Loucy (cell line): ENCODE measurements at regions not wholly inside any gene's neighbourhood (a gene's known extent, or its start where the extent isn't known, plus 50 kb on each side); places are given as distances from the start of the nearest gene placed in this dataset.

ENCODE experiments used
- H2AFZ ChIP-seq: fragments of 200-600 bp; sonication (generic); 2 replicates; pipeline ENCODE4 v1.6.0; 2016; ENCODE audit warnings: antibody characterized with exemption, mild to moderate bottlenecking, low read length, moderate library complexity
- H3F3A ChIP-seq: fragments of 200-600 bp; 2 replicates; pipeline ENCODE4 v1.6.0; 2016; ENCODE audit warnings: antibody characterized with exemption, low read depth, mild to moderate bottlenecking
- H3K27me3 ChIP-seq: fragments of 200-600 bp; sonication (generic); 2 replicates; pipeline ENCODE4 v1.6.1; 2014; ENCODE audit warnings: low read length, mild to moderate bottlenecking; ENCODE audit not compliant: insufficient read depth, poor library complexity, severe bottlenecking
- H3K36me3 ChIP-seq: fragments of 200-600 bp; sonication (generic); 2 replicates; pipeline ENCODE4 v1.6.1; 2016; ENCODE audit warnings: low read length; ENCODE audit not compliant: insufficient read depth
- H3K4me1 ChIP-seq: fragments of 200-600 bp; sonication (generic); 2 replicates; pipeline ENCODE4 v1.5.1; 2014; ENCODE audit warnings: low read length, mild to moderate bottlenecking; ENCODE audit not compliant: insufficient read depth, poor library complexity, severe bottlenecking
- H3K4me2 ChIP-seq: fragments of 200-600 bp; sonication (generic); 2 replicates; pipeline ENCODE4 v1.6.0; 2014; ENCODE audit warnings: antibody characterized with exemption, low read length, low read depth, mild to moderate bottlenecking; ENCODE audit not compliant: poor library complexity, severe bottlenecking
- H3K4me3 ChIP-seq: fragments of 200-600 bp; sonication (generic); 2 replicates; pipeline ENCODE4 v1.5.1; 2014; ENCODE audit warnings: low read length, mild to moderate bottlenecking, mixed read lengths; ENCODE audit not compliant: poor library complexity, severe bottlenecking
- H3K79me2 ChIP-seq: fragments of 200-600 bp; sonication (generic); 2 replicates; pipeline ENCODE4 v1.6.1; 2014; ENCODE audit warnings: low read length; ENCODE audit not compliant: insufficient read depth
- H3K9ac ChIP-seq: fragments of 200-600 bp; sonication (generic); 2 replicates; pipeline ENCODE4 v1.6.0; 2014; ENCODE audit warnings: mild to moderate bottlenecking, low read depth, low read length, moderate library complexity; ENCODE audit not compliant: poor library complexity, severe bottlenecking
- H3K9me2 ChIP-seq: fragments of 200-600 bp; sonication (generic); replicated peaks from 2 replicates; pipeline ENCODE4 v1.6.1; 2016; ENCODE audit warnings: low read depth, low read length, mixed read lengths
- H3K9me3 ChIP-seq: fragments of 200-600 bp; sonication (generic); 2 replicates; pipeline ENCODE4 v1.6.1; 2014; ENCODE audit warnings: mild to moderate bottlenecking, antibody characterized with exemption, low read length, low read depth; ENCODE audit not compliant: insufficient read depth
- H4K20me1 ChIP-seq: fragments of 200-600 bp; sonication (generic); 2 replicates; pipeline ENCODE4 v1.6.0; 2014; ENCODE audit warnings: antibody characterized with exemption, low read length, mild to moderate bottlenecking; ENCODE audit not compliant: insufficient read depth, poor library complexity, severe bottlenecking
- EZH2phosphoT487 ChIP-seq: fragments of 200-600 bp; IDR thresholded peaks from 2 replicates; pipeline ENCODE4 v1.6.1; 2018; ENCODE audit warnings: antibody characterized with exemption, mild to moderate bottlenecking, moderate library complexity, borderline replicate concordance
- TF ChIP-seq, protein P1 (sequence below): fragments of 200-600 bp; sonication (generic); conservative IDR thresholded peaks from 2 replicates; pipeline ENCODE4 v1.5.1; 2014; ENCODE audit warnings: mild to moderate bottlenecking, antibody characterized with exemption, low read length

DNA sequence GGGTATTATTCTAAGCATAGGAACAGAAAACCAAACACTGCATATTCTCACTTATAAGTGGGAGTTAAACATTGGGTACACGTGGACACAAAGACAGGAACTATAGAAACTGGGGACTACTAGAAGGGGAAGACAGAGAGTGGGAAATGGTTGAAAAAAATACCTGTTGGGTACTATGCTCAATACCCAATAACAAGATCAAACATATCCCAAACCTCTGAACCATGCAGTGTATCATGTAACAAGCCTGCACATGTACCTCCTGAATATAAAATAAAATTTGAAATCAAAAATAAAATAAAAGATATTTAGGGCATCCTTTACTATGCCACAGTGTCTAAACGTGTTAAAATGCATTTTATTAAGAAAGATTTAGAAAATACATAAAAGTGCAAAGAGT is 221.0 kb upstream of the TFPI start:
- Histone ChIP-seq H3K9ac (no peak overlapping the region), H4K20me1 (no peaks in the 10 kb centered on the region), H2AFZ (no peak overlapping the region), H3K9me2 (no peaks in the 10 kb centered on the region), H3K4me1 (peaks cover 12% of the 10 kb centered on the region), H3K27me3 (no peaks in the 10 kb centered on the region), H3K4me3 (no peak overlapping the region), H3K9me3 (no peaks in the 10 kb centered on the region), H3K79me2 (no peaks in the 10 kb centered on the region), H3K4me2 (no peak overlapping the region), H3F3A (no peaks in the 10 kb centered on the region), H3K36me3 (no peaks in the 10 kb centered on the region)
- TF ChIP-seq, protein P1, sequence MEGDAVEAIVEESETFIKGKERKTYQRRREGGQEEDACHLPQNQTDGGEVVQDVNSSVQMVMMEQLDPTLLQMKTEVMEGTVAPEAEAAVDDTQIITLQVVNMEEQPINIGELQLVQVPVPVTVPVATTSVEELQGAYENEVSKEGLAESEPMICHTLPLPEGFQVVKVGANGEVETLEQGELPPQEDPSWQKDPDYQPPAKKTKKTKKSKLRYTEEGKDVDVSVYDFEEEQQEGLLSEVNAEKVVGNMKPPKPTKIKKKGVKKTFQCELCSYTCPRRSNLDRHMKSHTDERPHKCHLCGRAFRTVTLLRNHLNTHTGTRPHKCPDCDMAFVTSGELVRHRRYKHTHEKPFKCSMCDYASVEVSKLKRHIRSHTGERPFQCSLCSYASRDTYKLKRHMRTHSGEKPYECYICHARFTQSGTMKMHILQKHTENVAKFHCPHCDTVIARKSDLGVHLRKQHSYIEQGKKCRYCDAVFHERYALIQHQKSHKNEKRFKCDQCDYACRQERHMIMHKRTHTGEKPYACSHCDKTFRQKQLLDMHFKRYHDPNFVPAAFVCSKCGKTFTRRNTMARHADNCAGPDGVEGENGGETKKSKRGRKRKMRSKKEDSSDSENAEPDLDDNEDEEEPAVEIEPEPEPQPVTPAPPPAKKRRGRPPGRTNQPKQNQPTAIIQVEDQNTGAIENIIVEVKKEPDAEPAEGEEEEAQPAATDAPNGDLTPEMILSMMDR = no peak
- TF ChIP-seq EZH2phosphoT487 = no peak

DNA sequence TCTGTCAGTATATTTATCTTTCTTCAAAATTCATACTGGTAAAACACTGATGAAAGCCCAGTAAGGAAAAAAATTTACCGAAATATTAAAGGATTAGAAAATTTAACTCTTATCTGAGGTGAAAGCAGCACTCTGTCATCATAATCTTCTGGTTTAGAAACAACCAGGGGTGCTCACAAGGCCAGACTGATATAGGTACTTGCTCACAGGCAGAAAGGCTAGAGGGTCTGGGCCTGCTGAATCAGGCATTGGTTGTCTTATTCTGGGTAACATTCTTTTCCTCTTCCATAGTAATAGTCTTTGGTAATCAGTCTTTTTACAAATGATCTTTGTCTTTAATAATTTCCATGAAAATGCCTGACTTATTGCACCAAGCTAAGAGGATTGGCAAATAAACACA is 221.4 kb upstream of the TFPI start:
- peaks cover 12% of the 10 kb centered on the region for H3K4me1 ChIP-seq
- no peak overlapping the region for H2AFZ ChIP-seq

DNA sequence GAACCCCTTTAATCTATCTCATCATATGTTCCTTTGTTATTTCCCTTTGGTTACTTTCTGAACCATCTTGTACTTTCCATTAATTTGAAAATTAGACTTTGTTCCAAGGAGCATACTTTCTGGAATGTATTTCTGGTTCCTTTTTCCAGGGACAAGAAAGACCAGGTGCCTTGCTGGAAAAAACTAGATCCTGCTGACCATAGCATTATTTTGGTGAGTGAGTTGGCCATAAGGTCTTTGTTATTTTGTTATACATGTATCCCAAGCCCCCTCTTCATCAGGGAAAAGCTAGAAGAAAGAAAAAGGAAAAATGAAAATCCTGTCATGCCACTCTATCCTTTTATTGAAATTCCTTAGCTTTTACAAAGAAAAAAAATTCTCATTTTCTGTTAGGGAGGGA is 228.1 kb upstream of the TFPI start:
- Histone ChIP-seq H3K27me3 (no peaks in the 10 kb centered on the region), H3K4me3 (no peak overlapping the region), H3K79me2 (no peaks in the 10 kb centered on the region), H4K20me1 (no peaks in the 10 kb centered on the region), H3K9me3 (no peaks in the 10 kb centered on the region), H3K9ac (no peak overlapping the region), H2AFZ (no peak overlapping the region), H3K4me2 (no peak overlapping the region), H3K36me3 (no peaks in the 10 kb centered on the region), H3K9me2 (no peaks in the 10 kb centered on the region), H3F3A (no peaks in the 10 kb centered on the region), H3K4me1 (no peaks in the 10 kb centered on the region)
- TF ChIP-seq EZH2phosphoT487 = no peak
- TF ChIP-seq, protein P1 = no peak

More for the DNA sequence above, 221.4 kb upstream of the TFPI start:
- H3K27me3 ChIP-seq = no peaks in the 10 kb centered on the region
- no peaks in the 10 kb centered on the region for H3K9me3 ChIP-seq
- H3K4me2 ChIP-seq = no peak overlapping the region
- H3K4me3 ChIP-seq = no peak overlapping the region
- H3F3A ChIP-seq = no peaks in the 10 kb centered on the region
- no peaks in the 10 kb centered on the region for H3K36me3 ChIP-seq
- no peak overlapping the region for H3K9ac ChIP-seq
- no peaks in the 10 kb centered on the region for H3K79me2 ChIP-seq
- no peaks in the 10 kb centered on the region for H4K20me1 ChIP-seq
- no peaks in the 10 kb centered on the region for H3K9me2 ChIP-seq
- no peak for TF ChIP-seq EZH2phosphoT487
- TF ChIP-seq, protein P1 = no peak
